ENCODE measurements at regions not wholly inside any gene's neighbourhood (a gene's known extent, or its start where the extent isn't known, plus 50 kb on each side); places are given as distances from the start of the nearest gene placed in this dataset.
"Not testable (repeated sequence)": the region's sequence is repeated elsewhere in the genome, so short reads cannot be mapped to it uniquely, and the experiment has no call there.

- TF ChIP-seq EZH2 (IDR thresholded peaks at IDR 0.05); EZH2phosphoT487 (IDR thresholded peaks at IDR 0.05; ENCODE audit: borderline replicate concordance): not testable (repeated sequence)
- TF ChIP-seq, protein P1, sequence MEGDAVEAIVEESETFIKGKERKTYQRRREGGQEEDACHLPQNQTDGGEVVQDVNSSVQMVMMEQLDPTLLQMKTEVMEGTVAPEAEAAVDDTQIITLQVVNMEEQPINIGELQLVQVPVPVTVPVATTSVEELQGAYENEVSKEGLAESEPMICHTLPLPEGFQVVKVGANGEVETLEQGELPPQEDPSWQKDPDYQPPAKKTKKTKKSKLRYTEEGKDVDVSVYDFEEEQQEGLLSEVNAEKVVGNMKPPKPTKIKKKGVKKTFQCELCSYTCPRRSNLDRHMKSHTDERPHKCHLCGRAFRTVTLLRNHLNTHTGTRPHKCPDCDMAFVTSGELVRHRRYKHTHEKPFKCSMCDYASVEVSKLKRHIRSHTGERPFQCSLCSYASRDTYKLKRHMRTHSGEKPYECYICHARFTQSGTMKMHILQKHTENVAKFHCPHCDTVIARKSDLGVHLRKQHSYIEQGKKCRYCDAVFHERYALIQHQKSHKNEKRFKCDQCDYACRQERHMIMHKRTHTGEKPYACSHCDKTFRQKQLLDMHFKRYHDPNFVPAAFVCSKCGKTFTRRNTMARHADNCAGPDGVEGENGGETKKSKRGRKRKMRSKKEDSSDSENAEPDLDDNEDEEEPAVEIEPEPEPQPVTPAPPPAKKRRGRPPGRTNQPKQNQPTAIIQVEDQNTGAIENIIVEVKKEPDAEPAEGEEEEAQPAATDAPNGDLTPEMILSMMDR (IDR thresholded peaks at IDR 0.05 in 2 of 3, conservative IDR thresholded peaks at IDR 0.05 in 1 of 3; ENCODE audit: borderline replicate concordance in 1 of 3, insufficient read depth in 1 of 3, low read depth in 2 of 3, low read length in 2 of 3), result not testable (repeated sequence)
Observed at GRCh38 chr15:20282491-20282943, 259.1 kb downstream of the GOLGA6L6 start.

Measured in HCT116 (cell line).